Left ventricle myocardium inferior (tissue), 1 donor: ENCODE measurements at regions not wholly inside any gene's neighbourhood (a gene's known extent, or its start where the extent isn't known, plus 50 kb on each side); places are given as distances from the start of the nearest gene placed in this dataset.

Experiments
- DNase-seq: peaks from one replicate; pipeline ENCODE4 v3.0.0-alpha.2; 2020
- H3K27ac ChIP-seq: fragments of 200-600 bp; replicated peaks from 2 replicates; pipeline ENCODE4 v1.8.0; 2021
- H3K27me3 ChIP-seq: fragments of 200-600 bp; 2 replicates; pipeline ENCODE4 v1.8.0; 2021; ENCODE audit warnings: low read depth
- H3K36me3 ChIP-seq: fragments of 200-600 bp; 2 replicates; pipeline ENCODE4 v1.8.0; 2021
- H3K4me1 ChIP-seq: fragments of 200-600 bp; 2 replicates; pipeline ENCODE4 v1.8.0; 2021
- H3K4me3 ChIP-seq: fragments of 200-600 bp; 2 replicates; pipeline ENCODE4 v1.8.0; 2021; ENCODE audit warnings: mild to moderate bottlenecking, moderate library complexity
- H3K9me3 ChIP-seq: fragments of 200-600 bp; replicated peaks from 2 replicates; pipeline ENCODE4 v1.8.0; 2021
- CTCF ChIP-seq: fragments of 200-600 bp; IDR thresholded peaks from 2 replicates; pipeline ENCODE4 v1.8.0; 2021; ENCODE audit warnings: antibody characterized with exemption, mild to moderate bottlenecking, borderline replicate concordance
- intact Hi-C: fragments of 100-400 bp; cut with micrococcal nuclease; formaldehyde crosslinking; loops from one replicate; pipeline ENCODE4 v1.11.0; 2022
- donor health status: DM: no; HTN: yes; CAD: no; lungs with severe emphysema.

- no peaks in the 10 kb centered on the region for H3K4me1 ChIP-seq
- TF ChIP-seq CTCF: no peak
- no peak overlapping the region for H3K27ac ChIP-seq
- H3K9me3 ChIP-seq: no peaks in the 10 kb centered on the region
- DNase-seq: no peak
- intact Hi-C loops: no loop called here
- H3K27me3 ChIP-seq: no peaks in the 10 kb centered on the region
- no peaks in the 10 kb centered on the region for H3K36me3 ChIP-seq
- H3K4me3 ChIP-seq: no peak overlapping the region
Measured at GRCh38 chr18:38074298-38074876, 508.8 kb upstream of the CELF4 start.

- H3K27me3 ChIP-seq: no peaks in the 10 kb centered on the region
- H3K27ac ChIP-seq: no peak overlapping the region
- TF ChIP-seq CTCF: no peak
- H3K36me3 ChIP-seq: no peaks in the 10 kb centered on the region
- no peak overlapping the region for H3K4me3 ChIP-seq
- intact Hi-C loops: no loop called here
- no peak for DNase-seq
- peaks cover 9% of the 10 kb centered on the region for H3K9me3 ChIP-seq
- no peaks in the 10 kb centered on the region for H3K4me1 ChIP-seq
Measured at GRCh38 chr18:38067821-38068220, 502.2 kb upstream of the CELF4 start.

- Histone ChIP-seq H3K27ac (no peak overlapping the region), H3K4me3 (no peak overlapping the region), H3K4me1 (no peaks in the 10 kb centered on the region), H3K27me3 (no peaks in the 10 kb centered on the region), H3K9me3 (peaks cover 9% of the 10 kb centered on the region), H3K36me3 (no peaks in the 10 kb centered on the region)
- intact Hi-C loops: no loop called here
- DNase-seq: no peak
- no peak for TF ChIP-seq CTCF
Measured at GRCh38 chr18:38067086-38067485, 501.5 kb upstream of the CELF4 start.

GRCh38 chr18:38052879-38053590, 487.4 kb upstream of the CELF4 start:
- Histone ChIP-seq H3K4me1 (no peaks in the 10 kb centered on the region), H3K27me3 (no peaks in the 10 kb centered on the region), H3K4me3 (no peak overlapping the region), H3K9me3 (peaks cover 15% of the 10 kb centered on the region), H3K36me3 (no peaks in the 10 kb centered on the region), H3K27ac (no peak overlapping the region)
- no peak for DNase-seq
- intact Hi-C loops: no loop called here
- TF ChIP-seq CTCF: no peak

- no peaks in the 10 kb centered on the region for H3K4me1 ChIP-seq
- H3K9me3 ChIP-seq: peaks cover 15% of the 10 kb centered on the region
- intact Hi-C loops: no loop called here
- TF ChIP-seq CTCF: no peak
- no peaks in the 10 kb centered on the region for H3K27me3 ChIP-seq
- no peak overlapping the region for H3K27ac ChIP-seq
- H3K4me3 ChIP-seq: no peak overlapping the region
- H3K36me3 ChIP-seq: no peaks in the 10 kb centered on the region
- no peak for DNase-seq
Measured at GRCh38 chr18:38047820-38048219, 482.2 kb upstream of the CELF4 start.
